AG09319 (cell line): ENCODE measurements at regions not wholly inside any gene's neighbourhood (a gene's known extent, or its start where the extent isn't known, plus 50 kb on each side); places are given as distances from the start of the nearest gene placed in this dataset.

Experiments
- DNase-seq: peaks from one replicate; pipeline ENCODE4 v3.0.0-alpha.2; 2010; ENCODE audit warnings: low read depth; ENCODE audit errors: extremely low read depth
- TF ChIP-seq, protein P1 (sequence below): IDR thresholded peaks from 2 replicates; pipeline ENCODE4 v1.5.1; 2011; ENCODE audit warnings: low read depth, mild to moderate bottlenecking, inconsistent platforms, low read length, moderate library complexity

DNA sequence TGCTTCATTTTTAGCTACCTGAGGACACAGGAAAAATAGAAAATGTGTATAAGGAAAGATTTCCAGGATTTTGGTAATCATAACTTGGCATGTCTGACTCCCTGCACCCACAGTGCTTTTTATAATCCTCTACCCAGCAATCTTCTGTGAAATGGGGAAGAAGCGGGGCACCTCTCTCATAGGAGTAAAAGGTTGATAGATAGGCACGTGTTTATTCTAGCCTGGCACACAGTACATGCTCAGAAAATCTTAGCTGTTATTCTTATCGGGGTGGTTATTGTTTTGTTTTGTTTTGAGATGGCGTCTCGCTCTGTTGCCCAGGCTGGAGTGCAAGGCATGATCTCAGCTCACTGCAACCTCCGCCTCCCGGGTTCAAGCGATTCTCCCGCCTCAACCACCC, 87.7 kb upstream of the SALL4 start:
- DNase-seq = no peak
- TF ChIP-seq, protein P1, sequence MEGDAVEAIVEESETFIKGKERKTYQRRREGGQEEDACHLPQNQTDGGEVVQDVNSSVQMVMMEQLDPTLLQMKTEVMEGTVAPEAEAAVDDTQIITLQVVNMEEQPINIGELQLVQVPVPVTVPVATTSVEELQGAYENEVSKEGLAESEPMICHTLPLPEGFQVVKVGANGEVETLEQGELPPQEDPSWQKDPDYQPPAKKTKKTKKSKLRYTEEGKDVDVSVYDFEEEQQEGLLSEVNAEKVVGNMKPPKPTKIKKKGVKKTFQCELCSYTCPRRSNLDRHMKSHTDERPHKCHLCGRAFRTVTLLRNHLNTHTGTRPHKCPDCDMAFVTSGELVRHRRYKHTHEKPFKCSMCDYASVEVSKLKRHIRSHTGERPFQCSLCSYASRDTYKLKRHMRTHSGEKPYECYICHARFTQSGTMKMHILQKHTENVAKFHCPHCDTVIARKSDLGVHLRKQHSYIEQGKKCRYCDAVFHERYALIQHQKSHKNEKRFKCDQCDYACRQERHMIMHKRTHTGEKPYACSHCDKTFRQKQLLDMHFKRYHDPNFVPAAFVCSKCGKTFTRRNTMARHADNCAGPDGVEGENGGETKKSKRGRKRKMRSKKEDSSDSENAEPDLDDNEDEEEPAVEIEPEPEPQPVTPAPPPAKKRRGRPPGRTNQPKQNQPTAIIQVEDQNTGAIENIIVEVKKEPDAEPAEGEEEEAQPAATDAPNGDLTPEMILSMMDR = no peak

DNA sequence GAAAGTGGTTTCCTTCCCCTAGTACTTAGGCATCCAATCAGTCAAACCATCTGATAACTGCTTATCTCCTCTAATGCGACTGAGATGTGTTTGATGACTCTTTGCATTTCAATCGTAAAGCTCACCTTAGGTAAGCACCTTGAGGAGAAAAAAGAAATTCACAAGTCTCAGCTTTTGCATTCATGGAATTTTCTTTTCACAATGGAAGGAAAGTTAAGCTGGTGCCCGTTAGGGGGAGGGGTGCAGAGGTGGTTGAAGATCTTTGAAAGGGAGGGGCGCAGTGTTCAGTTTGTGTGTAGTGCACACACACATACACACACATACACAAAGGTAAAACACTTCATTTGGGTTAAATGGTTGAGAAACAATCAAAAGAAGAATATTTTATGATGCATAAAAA, 87.1 kb upstream of the SALL4 start:
- TF ChIP-seq, protein P1 = no peak
- DNase-seq = no peak

DNA sequence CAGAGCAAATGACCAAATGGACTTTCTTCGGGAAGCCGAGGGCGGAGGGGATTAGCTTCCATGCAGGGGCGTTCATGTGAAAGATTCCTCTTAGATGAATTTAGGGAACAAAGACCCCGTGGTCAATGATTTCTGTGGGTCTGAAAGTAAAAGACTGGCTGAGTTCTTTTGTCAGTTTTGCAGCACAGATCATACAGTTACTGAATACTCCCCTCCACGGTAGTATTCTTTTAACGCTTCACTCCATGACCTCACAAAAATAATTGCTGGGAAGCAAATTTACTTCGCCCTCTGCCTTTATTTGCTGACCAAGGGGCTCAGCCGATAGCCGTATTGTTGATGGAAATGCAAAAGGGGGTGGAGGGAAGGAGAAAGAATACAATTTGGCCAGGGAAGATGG, 86.0 kb upstream of the SALL4 start:
- TF ChIP-seq, protein P1 = no peak
- DNase-seq = no peak

DNA sequence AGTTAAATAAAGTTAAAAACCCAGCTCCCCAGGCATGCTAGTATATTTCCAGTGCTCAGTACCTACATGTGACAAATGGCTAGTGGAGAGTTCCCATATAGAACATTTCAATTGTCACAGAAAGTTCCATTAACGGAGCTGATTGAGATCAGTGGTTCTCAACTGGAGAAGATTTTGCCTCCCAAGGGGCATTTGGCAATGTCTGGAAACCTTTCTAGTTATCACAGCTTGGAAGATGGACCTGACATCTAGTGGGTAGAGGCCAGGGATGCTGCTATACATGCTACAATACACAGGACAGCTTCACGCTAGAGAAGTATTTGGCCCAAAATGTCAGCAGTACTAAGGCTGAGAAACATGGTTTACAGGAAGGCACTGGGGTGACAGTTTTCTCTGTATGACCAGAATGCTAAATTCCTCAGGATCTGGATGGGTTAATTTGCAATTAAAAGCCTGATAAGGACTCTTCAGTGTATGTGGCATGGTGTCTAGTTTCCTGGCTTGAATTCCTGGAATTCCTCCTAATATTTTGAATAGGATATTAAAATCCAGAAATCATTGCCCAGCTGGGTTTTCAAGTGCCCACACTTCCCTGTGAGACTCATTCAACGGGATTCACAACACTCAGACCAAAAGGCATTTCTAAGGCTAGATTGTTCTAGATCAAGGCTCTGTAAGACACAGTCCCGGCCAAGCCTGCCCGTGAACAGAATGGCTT, 84.7 kb upstream of the SALL4 start:
- TF ChIP-seq, protein P1 = no peak

DNA sequence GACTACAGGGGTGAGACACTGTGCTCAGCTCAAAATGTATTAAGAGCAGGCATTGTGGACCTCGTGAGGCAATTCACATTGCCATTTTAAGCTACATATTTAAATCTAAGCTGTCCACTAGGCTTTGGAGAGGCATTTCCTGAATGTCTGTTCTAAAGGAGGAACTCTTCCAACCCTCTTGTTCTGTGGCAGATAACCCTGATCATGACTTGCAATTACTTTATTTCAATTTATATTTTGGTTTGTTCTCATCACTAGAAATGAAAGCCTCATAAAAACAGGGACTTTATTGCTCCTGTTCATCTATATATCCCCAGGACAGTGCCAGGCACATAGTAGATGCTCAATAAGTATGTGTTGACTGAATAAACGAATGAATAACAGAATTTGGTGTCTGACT, 84.0 kb upstream of the SALL4 start:
- TF ChIP-seq, protein P1 = no peak
- DNase-seq = no peak

More for the DNA sequence above, 84.7 kb upstream of the SALL4 start:
- DNase-seq = no peak

DNA sequence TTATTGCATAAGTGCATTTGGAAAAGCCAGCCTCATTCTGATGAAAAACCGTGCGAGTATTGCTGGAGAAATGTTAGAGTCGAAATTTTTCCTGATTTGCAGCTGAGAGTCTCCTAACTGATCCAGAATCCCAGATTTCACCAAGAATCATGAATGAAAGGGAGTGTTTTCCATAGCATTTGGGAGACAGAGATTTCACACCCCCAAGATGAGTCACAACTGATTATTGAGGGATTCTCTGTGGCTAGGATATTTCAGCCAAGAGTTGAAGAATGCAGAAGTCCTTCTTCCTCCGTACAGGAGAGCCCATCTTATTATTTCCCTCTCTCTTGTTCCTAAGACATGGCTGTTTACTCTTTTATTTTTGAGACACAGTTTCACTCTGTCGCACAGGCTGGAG, 82.2 kb upstream of the SALL4 start:
- no peak for DNase-seq
- TF ChIP-seq, protein P1 = no peak

DNA sequence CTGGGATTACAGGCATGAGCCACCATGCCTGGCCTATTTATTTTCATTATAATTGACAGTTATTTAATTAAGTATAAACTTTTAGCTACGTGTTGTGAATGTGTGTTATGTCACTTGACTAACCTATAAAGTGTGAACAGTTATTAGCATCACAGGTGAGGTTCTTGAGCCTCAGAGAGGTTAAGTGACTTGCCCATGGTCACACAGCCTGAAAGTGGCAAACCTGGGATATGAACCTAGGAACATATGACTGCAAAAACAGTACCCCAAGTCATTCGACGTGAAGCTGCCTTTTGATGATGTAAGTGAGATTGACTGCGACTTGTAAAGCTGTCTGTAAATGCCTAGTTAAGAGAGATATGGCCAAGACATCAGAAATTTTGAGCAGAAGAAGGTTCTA, 77.9 kb upstream of the SALL4 start:
- TF ChIP-seq, protein P1 = no peak
- DNase-seq = no peak
